ENCODE measurements at regions not wholly inside any gene's neighbourhood (a gene's known extent, or its start where the extent isn't known, plus 50 kb on each side); places are given as distances from the start of the nearest gene placed in this dataset.

- Histone ChIP-seq H3K36me3 (ENCODE audit: low read depth) (no peaks in the 10 kb centered on the region), H2AFZ (no peak overlapping the region), H3K27ac (no peak overlapping the region), H3K9ac (no peak overlapping the region), H3K79me2 (ENCODE audit: insufficient read depth) (no peaks in the 10 kb centered on the region), H3K9me2 (ENCODE audit: insufficient read depth) (no peaks in the 10 kb centered on the region), H3K4me2 (ENCODE audit: unreplicated experiment) (no peak overlapping the region), H4K20me1 (ENCODE audit: insufficient read depth) (no peaks in the 10 kb centered on the region), H3K27me3 (replicated peaks; ENCODE audit: insufficient read depth) (no peaks in the 10 kb centered on the region), H3K9me3 (ENCODE audit: low read depth) (no peaks in the 10 kb centered on the region), H3K4me1 (ENCODE audit: insufficient read depth) (no peaks in the 10 kb centered on the region), H3F3A (ENCODE audit: insufficient read depth) (no peaks in the 10 kb centered on the region), H3K4me3 (no peak overlapping the region)
- TF ChIP-seq EZH2 (IDR thresholded peaks at IDR 0.05; ENCODE audit: insufficient read depth, poor library complexity, severe bottlenecking) (no peak), EZH2phosphoT487 (IDR thresholded peaks at IDR 0.05; ENCODE audit: insufficient read depth, low read depth) (no peak)
- no peak for DNase-seq
- in situ Hi-C loops (cut with MboI) = no loop called here
- WGBS, 2 experiments (ENCODE audit: low coverage in 1 of 2, low lambda C conversion rate in 2 of 2, missing lambda C conversion rate in 2 of 2) = 85 to 92% methylated on average over 5 of the region's 5 CpGs
These were observed 545.8 kb upstream of the NRP1 start for GRCh38 chr10:33880291-33880690.

GRCh38 chr10:33878238-33878786, 543.8 kb upstream of the NRP1 start:
- TF ChIP-seq EZH2phosphoT487 (IDR thresholded peaks at IDR 0.05; ENCODE audit: insufficient read depth, low read depth) (no peak), EZH2 (IDR thresholded peaks at IDR 0.05; ENCODE audit: insufficient read depth, poor library complexity, severe bottlenecking) (no peak)
- in situ Hi-C loops (cut with MboI) = no loop called here
- H3K4me2 ChIP-seq (ENCODE audit: unreplicated experiment) = no peak overlapping the region
- H3K36me3 ChIP-seq (ENCODE audit: low read depth) = no peaks in the 10 kb centered on the region
- H3K4me1 ChIP-seq (ENCODE audit: insufficient read depth) = no peaks in the 10 kb centered on the region
- H4K20me1 ChIP-seq (ENCODE audit: insufficient read depth) = no peaks in the 10 kb centered on the region
- H2AFZ ChIP-seq = no peak overlapping the region
- 81 to 83% methylated on average over 10 of the region's 10 CpGs for WGBS, 2 experiments (ENCODE audit: low coverage in 1 of 2, low lambda C conversion rate in 2 of 2, missing lambda C conversion rate in 2 of 2)
- H3K9me2 ChIP-seq (ENCODE audit: insufficient read depth) = no peaks in the 10 kb centered on the region
- H3K9me3 ChIP-seq (ENCODE audit: low read depth) = no peaks in the 10 kb centered on the region
- no peaks in the 10 kb centered on the region for H3F3A ChIP-seq (ENCODE audit: insufficient read depth)
- H3K4me3 ChIP-seq = no peak overlapping the region
- H3K79me2 ChIP-seq (ENCODE audit: insufficient read depth) = no peaks in the 10 kb centered on the region
- H3K27me3 ChIP-seq (replicated peaks; ENCODE audit: insufficient read depth) = no peaks in the 10 kb centered on the region
- H3K27ac ChIP-seq = no peak overlapping the region
- H3K9ac ChIP-seq = no peak overlapping the region
- DNase-seq = no peak

GRCh38 chr10:33876584-33877400, 542.3 kb upstream of the NRP1 start:
- Histone ChIP-seq H3K79me2 (ENCODE audit: insufficient read depth) (no peaks in the 10 kb centered on the region), H4K20me1 (ENCODE audit: insufficient read depth) (no peaks in the 10 kb centered on the region), H3K27ac (no peak overlapping the region), H3K9me3 (ENCODE audit: low read depth) (no peaks in the 10 kb centered on the region), H3K4me2 (ENCODE audit: unreplicated experiment) (no peak overlapping the region), H3K4me1 (ENCODE audit: insufficient read depth) (no peaks in the 10 kb centered on the region), H3K4me3 (no peak overlapping the region), H3K27me3 (replicated peaks; ENCODE audit: insufficient read depth) (no peaks in the 10 kb centered on the region), H2AFZ (no peak overlapping the region), H3F3A (ENCODE audit: insufficient read depth) (no peaks in the 10 kb centered on the region), H3K9ac (no peak overlapping the region), H3K36me3 (ENCODE audit: low read depth) (no peaks in the 10 kb centered on the region), H3K9me2 (ENCODE audit: insufficient read depth) (no peaks in the 10 kb centered on the region)
- 82 to 86% methylated on average over 9 of the region's 9 CpGs for WGBS, 2 experiments (ENCODE audit: low coverage in 1 of 2, low lambda C conversion rate in 2 of 2, missing lambda C conversion rate in 2 of 2)
- DNase-seq = no peak
- no peak for TF ChIP-seq EZH2phosphoT487 (IDR thresholded peaks at IDR 0.05; ENCODE audit: insufficient read depth, low read depth)
- TF ChIP-seq EZH2 (IDR thresholded peaks at IDR 0.05; ENCODE audit: insufficient read depth, poor library complexity, severe bottlenecking) = no peak
- in situ Hi-C loops (cut with MboI) = no loop called here

- Histone ChIP-seq H4K20me1 (ENCODE audit: insufficient read depth) (no peaks in the 10 kb centered on the region), H3K4me2 (ENCODE audit: unreplicated experiment) (no peak overlapping the region), H3K9me3 (ENCODE audit: low read depth) (no peaks in the 10 kb centered on the region), H3K4me1 (ENCODE audit: insufficient read depth) (no peaks in the 10 kb centered on the region), H3K4me3 (no peak overlapping the region), H3K27ac (no peak overlapping the region), H3K9ac (no peak overlapping the region), H3F3A (ENCODE audit: insufficient read depth) (no peaks in the 10 kb centered on the region), H2AFZ (no peak overlapping the region), H3K9me2 (ENCODE audit: insufficient read depth) (no peaks in the 10 kb centered on the region), H3K79me2 (ENCODE audit: insufficient read depth) (no peaks in the 10 kb centered on the region), H3K27me3 (replicated peaks; ENCODE audit: insufficient read depth) (no peaks in the 10 kb centered on the region), H3K36me3 (ENCODE audit: low read depth) (no peaks in the 10 kb centered on the region)
- in situ Hi-C loops (cut with MboI) = no loop called here
- TF ChIP-seq EZH2 (IDR thresholded peaks at IDR 0.05; ENCODE audit: insufficient read depth, poor library complexity, severe bottlenecking) = no peak
- 78 to 79% methylated on average over 9 of the region's 9 CpGs for WGBS, 2 experiments (ENCODE audit: low coverage in 1 of 2, low lambda C conversion rate in 2 of 2, missing lambda C conversion rate in 2 of 2)
- no peak for DNase-seq
These were observed 541.6 kb upstream of the NRP1 start for GRCh38 chr10:33875924-33876583.
